NCI-H1105 (cell line): ENCODE measurements at regions not wholly inside any gene's neighbourhood (a gene's known extent, or its start where the extent isn't known, plus 50 kb on each side); places are given as distances from the start of the nearest gene placed in this dataset.
"Not testable (repeated sequence)": the region's sequence is repeated elsewhere in the genome, so short reads cannot be mapped to it uniquely, and the experiment has no call there.

Experiments used
- DNase-seq: peaks from one replicate; lab custom pipeline; 2025; lab: John Stamatoyannopoulos, UW

- no peak for DNase-seq
These were observed 61.5 kb downstream of the RPUSD4 start for GRCh38 chr11:126149759-126150625.

GRCh38 chr11:126148317-126148716 is 63.1 kb downstream of the RPUSD4 start:
- DNase-seq, result no peak

DNA sequence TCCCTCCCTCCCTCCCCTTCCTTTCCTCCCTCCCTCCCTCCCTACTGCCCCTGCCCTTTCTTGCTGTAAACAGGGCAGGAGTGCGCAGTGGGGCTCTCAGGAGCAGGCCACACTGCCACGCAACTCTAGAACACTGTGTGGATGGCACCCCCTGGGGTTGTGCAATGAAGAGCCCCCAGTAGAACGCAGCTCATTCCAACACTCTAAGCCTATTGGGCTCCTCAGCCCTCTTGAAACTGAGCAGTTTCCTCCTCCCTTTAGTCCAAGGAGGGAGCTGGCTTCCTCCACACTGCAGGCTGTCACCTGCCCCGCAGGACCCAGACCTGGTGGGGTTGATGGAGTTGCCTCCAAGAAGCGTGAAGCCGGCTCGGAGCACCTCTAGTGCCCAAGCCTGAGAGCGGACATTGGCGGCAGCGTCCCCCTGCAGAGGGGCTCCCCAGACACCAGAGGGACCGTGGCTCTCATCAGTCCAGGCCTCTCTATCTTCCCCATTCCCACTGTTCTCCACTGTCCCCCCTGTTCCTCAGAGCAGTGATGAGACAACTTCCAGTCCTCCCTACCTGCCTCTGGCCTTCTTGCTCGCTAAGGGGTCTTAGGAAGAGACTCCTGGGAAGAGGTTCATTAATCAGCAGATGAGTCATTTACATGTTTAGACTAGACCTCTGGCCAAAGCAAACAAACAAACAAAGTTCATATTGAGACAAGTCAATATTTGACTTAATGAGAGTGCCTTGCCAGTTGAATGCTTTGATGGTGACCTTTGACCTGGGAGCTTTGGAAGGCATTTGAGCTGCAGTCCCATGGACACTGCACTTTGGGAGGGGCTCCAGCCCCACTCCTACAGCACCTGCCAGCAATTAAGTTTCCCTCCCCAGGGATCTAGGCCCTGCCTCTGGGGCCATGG is 64.0 kb downstream of the RPUSD4 start:
- no peak for DNase-seq

GRCh38 chr11:126146454-126147192 is 64.8 kb downstream of the RPUSD4 start:
- DNase-seq, result peak; percentile 94

DNA sequence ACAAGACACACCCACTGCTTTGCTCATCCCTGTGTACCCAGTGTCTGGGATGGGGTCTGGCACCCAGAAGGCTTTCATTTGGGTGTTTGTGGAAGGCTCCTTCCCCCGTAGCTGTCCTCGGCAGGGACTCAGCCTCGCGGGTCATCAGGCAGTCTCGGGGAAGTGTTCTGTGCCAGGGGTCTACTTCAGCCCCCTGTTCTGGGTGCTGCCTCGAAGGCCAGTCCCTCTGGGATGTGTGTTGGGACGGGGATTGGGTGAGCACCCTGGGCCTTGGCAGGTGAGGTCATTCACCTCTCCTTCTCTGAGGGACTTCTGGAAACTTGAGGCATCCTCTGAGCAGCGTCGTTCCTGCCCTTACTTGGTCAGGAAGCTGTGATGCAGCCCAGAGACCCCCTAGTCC is 65.5 kb downstream of the RPUSD4 start:
- DNase-seq, result no peak

- not testable (repeated sequence) for DNase-seq
These were observed 68.0 kb downstream of the RPUSD4 start for GRCh38 chr11:126143491-126143890.

GRCh38 chr11:126140926-126141280 is 70.5 kb downstream of the RPUSD4 start:
- peak; percentile 84 for DNase-seq

- DNase-seq, result no peak
These were observed 71.1 kb downstream of the RPUSD4 start for GRCh38 chr11:126140201-126140925.

GRCh38 chr11:126139111-126140091 is 72.0 kb downstream of the RPUSD4 start:
- no peak for DNase-seq

- no peak for DNase-seq
These were observed 72.8 kb downstream of the RPUSD4 start for GRCh38 chr11:126138636-126139035.

GRCh38 chr11:126137136-126137535 is 74.3 kb downstream of the RPUSD4 start:
- no peak for DNase-seq

DNA sequence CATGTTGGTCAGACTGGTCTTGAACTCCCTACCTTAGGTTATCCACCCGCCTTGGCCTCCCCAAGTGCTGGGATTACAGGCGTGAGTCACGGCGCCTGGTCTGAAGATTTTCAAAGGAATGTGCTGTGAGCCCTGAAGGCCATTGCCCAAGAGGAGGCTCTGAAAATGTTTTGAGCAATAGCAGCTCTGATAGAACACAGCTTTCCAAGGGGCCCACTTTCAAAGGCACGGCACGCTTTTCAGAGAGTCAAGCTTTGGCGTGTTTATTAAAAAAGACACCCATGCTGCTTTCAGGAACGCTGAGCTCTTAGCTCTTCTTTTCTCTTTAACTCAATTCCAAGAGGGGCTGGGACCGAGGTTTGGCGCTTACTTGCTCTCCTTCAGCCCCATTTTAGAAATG is 73.8 kb upstream of the CDON start:
- DNase-seq, result no peak

DNA sequence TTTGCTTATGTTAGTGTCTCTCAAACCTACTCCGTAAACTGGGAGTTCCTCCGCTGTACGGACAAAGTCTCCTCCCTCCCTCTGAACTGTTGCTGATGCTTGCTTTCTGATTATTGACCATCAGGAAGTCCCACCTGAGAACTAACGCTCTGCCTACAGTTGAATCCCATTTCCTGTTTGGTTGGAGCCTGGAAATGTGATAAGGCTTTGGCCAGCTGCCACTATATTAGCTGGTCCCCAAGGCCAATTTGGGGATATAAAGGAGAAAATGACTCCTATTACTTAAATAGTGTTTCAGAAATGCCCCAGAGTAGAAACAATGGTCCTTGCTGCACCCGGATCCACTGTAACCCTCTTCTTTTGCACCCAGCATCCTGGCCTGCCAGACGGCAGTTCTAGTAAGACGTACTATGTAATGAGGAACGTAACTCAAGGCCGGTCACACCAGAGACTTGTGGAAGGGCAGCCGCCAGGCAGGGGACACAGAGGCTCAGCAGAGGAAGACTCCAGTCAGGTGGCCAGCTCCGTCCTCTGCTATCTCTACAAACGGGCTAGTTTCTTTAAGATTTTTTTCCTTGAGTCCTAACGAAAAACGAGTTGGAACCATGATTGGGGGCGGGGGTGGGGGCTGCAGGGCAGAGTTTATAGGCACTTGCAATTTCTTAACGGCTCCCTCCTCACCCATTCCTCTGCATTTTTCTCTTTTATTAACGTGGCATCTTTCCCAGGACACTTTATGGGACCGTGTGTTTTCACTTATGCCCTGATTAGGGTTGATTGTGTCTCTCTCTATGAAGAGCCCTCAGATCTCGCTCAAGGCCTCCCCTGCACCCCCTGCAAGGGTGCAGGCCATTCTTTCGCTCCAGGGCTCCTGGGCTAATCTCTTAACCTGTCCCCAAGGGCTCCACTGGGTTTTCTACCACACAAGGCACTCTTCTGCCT is 72.8 kb upstream of the CDON start:
- DNase-seq, result no peak

- no peak for DNase-seq
These were observed 71.9 kb upstream of the CDON start for GRCh38 chr11:126134461-126135155.

DNA sequence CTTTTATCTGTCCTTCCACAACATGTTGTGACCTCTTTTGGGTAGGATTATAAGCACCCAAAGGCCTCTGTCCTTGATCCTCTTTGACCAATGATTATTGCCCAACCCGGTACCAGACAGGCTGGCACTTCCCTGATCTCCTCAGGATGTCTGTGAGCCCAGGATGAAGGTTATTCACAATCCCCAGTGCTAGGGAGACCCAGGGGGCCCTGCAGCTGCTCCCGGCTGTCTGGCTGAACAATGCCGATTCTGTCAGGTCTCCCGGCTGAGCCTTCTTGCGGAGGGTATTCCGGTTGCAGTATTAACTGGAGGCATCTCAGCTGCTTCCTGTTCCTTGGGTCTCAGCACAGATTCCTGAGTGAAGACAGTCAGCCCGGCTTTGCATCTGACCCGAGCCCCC is 71.2 kb upstream of the CDON start:
- no peak for DNase-seq

- DNase-seq, result no peak
These were observed 69.7 kb upstream of the CDON start for GRCh38 chr11:126132319-126132718.

DNA sequence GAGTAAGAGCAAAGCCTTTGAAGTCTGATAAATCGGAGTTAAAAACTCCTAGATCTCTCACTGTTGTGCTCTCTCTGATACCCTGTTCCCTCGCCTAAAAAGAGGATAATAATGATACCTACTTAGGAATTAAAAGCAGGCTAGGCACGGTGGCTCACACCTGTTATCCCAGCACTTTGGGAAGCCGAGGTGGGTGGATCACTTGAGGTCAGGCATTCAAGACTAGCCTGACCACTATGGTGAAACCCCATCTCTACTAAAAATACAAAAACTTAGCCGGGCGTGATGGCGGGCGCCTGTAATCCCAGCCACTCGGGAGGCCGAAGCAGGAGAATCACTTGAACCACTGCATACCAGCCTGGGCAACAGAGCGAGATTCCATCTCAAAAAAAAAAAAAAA is 68.1 kb upstream of the CDON start:
- DNase-seq, result not testable (repeated sequence)
